SK-N-SH treated with all-trans-retinoic acid at 6 μM for 48 hours (cell line): ENCODE measurements at regions not wholly inside any gene's neighbourhood (a gene's known extent, or its start where the extent isn't known, plus 50 kb on each side); places are given as distances from the start of the nearest gene placed in this dataset.

ENCODE experiments used
- ATAC-seq: fragments of 200-7000 bp; cut with Tn5 transposase; 3 replicates; pipeline ENCODE4 v1.9.1; 2020; ENCODE audit warnings: mild to moderate bottlenecking, moderate library complexity
- ARNTL ChIP-seq: fragments of 450-650 bp; formaldehyde crosslinking; IDR thresholded peaks from 2 replicates; pipeline ENCODE4 v1.5.0; 2020; ENCODE audit warnings: low read depth, mild to moderate bottlenecking, moderate library complexity, borderline replicate concordance
- OSR1 ChIP-seq: fragments of 250-450 bp; sonication (Bioruptor Pico); IDR thresholded peaks from 2 replicates; pipeline ENCODE4 v1.8.0; 2022; ENCODE audit warnings: moderate library complexity, mild to moderate bottlenecking, inconsistent platforms
- RARB ChIP-seq: fragments of 250-450 bp; sonication (Bioruptor Pico); IDR thresholded peaks from 2 replicates; pipeline ENCODE4 v1.8.0; 2021; ENCODE audit warnings: mild to moderate bottlenecking, moderate library complexity
- ZFP30 ChIP-seq: fragments of 450-650 bp; formaldehyde crosslinking; IDR thresholded peaks from 2 replicates; pipeline ENCODE4 v1.5.0; 2022; ENCODE audit warnings: mild to moderate bottlenecking, moderate library complexity
- ZNF565 ChIP-seq: fragments of 450-650 bp; formaldehyde crosslinking; conservative IDR thresholded peaks from 2 replicates; pipeline ENCODE4 v1.5.0; 2020; ENCODE audit warnings: low read depth, mild to moderate bottlenecking, moderate library complexity
- TF ChIP-seq, protein P1 (sequence below): fragments of 250-450 bp; sonication (Bioruptor Pico); IDR thresholded peaks from 2 replicates; pipeline ENCODE4 v1.5.0; 2020; ENCODE audit warnings: mild to moderate bottlenecking, moderate library complexity

- 0 out of 3 replicates have a peak, but pooled peaks have one; percentile 39 for ATAC-seq
- TF ChIP-seq ZFP30 (CRISPR knock-in tag), result no peak
Observed at GRCh38 chrX:34884817-34885216, 57.8 kb upstream of the FAM47B start.

GRCh38 chrX:34886011-34886410 is 56.6 kb upstream of the FAM47B start:
- TF ChIP-seq OSR1 (CRISPR knock-in tag) (no peak), ARNTL (CRISPR knock-in tag) (no peak)
- no peak for ATAC-seq

GRCh38 chrX:34891391-34891790 is 51.2 kb upstream of the FAM47B start:
- TF ChIP-seq ZNF565 (no peak), RARB (no peak), ARNTL (CRISPR knock-in tag) (no peak)
- TF ChIP-seq, protein P1, sequence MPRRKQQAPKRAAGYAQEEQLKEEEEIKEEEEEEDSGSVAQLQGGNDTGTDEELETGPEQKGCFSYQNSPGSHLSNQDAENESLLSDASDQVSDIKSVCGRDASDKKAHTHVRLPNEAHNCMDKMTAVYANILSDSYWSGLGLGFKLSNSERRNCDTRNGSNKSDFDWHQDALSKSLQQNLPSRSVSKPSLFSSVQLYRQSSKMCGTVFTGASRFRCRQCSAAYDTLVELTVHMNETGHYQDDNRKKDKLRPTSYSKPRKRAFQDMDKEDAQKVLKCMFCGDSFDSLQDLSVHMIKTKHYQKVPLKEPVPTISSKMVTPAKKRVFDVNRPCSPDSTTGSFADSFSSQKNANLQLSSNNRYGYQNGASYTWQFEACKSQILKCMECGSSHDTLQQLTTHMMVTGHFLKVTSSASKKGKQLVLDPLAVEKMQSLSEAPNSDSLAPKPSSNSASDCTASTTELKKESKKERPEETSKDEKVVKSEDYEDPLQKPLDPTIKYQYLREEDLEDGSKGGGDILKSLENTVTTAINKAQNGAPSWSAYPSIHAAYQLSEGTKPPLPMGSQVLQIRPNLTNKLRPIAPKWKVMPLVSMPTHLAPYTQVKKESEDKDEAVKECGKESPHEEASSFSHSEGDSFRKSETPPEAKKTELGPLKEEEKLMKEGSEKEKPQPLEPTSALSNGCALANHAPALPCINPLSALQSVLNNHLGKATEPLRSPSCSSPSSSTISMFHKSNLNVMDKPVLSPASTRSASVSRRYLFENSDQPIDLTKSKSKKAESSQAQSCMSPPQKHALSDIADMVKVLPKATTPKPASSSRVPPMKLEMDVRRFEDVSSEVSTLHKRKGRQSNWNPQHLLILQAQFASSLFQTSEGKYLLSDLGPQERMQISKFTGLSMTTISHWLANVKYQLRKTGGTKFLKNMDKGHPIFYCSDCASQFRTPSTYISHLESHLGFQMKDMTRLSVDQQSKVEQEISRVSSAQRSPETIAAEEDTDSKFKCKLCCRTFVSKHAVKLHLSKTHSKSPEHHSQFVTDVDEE (CRISPR knock-in tag), result no peak
- ATAC-seq, result no peak
